ENCODE measurements at regions not wholly inside any gene's neighbourhood (a gene's known extent, or its start where the extent isn't known, plus 50 kb on each side); places are given as distances from the start of the nearest gene placed in this dataset.

GRCh38 chr10:46233181-46233580 lies 53.6 kb upstream of the ANTXRL start:
- no peak for FAIRE-seq
- DNase-seq (ENCODE audit: insufficient read length, low spot score) = no peak
- TF ChIP-seq CTCF (IDR thresholded peaks at IDR 0.05; ENCODE audit: insufficient read depth, missing control alignments) = no peak

DNA sequence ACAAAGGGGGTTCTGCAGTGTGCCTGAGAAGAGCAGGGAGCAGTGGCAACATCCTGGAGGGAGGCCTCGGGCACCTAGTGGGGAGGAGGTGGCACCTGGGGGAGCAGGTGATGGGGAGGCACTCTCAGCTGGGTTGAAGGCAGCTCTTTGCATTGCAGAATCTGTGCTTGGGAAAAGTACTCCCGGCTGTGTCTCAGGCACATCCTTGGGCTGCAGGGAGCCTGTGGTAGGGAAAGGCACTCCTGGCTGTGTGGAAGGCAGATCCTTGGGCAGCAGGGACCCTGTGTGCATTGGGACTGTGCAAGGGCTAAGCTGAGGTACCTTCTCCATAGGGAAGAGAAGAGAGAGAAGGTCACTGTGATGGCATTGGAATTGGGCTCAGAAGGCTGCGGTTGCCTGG lies 52.8 kb upstream of the ANTXRL start:
- DNase-seq (ENCODE audit: insufficient read length, low spot score) (no peak), FAIRE-seq (no peak)
- no peak for TF ChIP-seq CTCF (IDR thresholded peaks at IDR 0.05; ENCODE audit: insufficient read depth, missing control alignments)

DNA sequence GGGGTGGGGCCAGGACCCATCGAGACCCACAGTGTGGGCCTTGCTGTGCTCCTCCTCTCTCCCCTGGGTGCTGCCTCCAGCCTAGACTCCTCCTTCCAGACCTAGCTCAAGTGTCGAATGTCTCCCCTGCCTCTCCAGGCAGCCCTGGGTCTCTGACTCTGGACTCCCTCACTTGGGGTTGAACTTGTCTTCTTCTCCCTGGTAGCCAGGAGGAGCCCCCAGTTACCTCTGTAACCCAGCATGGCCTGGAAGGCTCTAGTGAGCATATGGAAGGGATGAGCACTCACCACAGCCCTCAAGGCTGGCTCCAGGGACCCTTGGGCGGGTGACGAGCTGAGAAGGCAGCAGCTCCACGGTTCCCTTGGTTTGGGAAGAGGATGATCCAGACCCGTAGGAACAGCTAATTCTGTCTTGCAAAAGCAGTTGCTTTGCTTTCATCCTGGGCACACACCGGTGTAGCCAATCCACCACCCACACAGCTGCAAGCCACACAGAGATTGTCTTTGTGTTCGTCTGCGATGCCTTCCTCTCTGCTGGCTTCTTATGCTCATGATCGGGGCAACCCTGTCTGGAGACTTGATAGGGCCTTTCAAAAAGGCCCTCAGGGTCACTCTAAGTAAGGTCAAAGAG lies 52.3 kb upstream of the ANTXRL start:
- no peak for FAIRE-seq
- no peak for TF ChIP-seq CTCF (IDR thresholded peaks at IDR 0.05; ENCODE audit: insufficient read depth, missing control alignments)
- DNase-seq (ENCODE audit: insufficient read length, low spot score) = no peak

- DNase-seq (ENCODE audit: insufficient read length, low spot score) (no peak), FAIRE-seq (no peak)
Measured at GRCh38 chr10:46235705-46236545, 50.9 kb upstream of the ANTXRL start.

GRCh38 chr10:46236546-46236887 lies 50.3 kb upstream of the ANTXRL start:
- FAIRE-seq = no peak
- TF ChIP-seq CTCF (IDR thresholded peaks at IDR 0.05; ENCODE audit: insufficient read depth, missing control alignments) = no peak
- DNase-seq (ENCODE audit: insufficient read length, low spot score) = no peak

More at GRCh38 chr10:46235705-46236545, 50.9 kb upstream of the ANTXRL start:
- TF ChIP-seq CTCF (IDR thresholded peaks at IDR 0.05; ENCODE audit: insufficient read depth, missing control alignments) = no peak

DNA sequence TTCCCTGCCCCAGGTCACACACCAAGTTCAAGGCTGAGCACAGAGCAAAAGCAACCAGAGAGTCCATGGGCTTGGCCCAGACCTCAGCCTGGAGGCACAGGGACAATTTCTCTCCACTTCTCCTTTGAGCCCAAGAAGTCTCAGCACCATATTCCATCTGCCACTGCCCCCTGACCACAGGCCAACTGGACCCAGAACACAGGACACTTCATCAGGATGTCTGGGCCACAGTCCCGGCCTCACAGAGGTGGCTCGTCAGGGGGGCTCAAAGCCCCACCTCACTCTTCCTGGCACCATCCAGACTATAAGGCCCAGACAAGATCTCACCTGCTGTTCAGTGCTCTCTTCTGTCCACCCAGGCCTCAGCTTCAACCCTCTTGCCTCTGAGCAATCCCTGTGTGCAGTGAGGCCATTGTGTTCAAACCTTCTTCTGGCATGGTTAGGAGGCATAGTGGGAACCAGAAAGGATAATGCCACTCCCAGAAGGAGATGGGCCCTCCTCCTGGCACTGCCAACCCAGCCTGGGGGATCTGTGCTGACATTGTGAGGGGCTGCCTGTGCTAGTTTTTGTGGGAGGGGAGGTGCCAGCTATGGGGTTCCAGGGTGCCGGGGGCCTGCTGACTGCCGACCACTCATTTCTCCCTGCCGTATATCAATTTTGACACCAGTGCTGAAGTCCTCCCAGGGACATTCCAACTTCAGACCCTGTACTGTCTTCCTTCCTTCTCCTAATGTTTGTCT lies 49.7 kb upstream of the ANTXRL start:
- TF ChIP-seq CTCF (IDR thresholded peaks at IDR 0.05; ENCODE audit: insufficient read depth, missing control alignments) = no peak
- FAIRE-seq (no peak), DNase-seq (ENCODE audit: insufficient read length, low spot score) (no peak)
